ENCODE measurements at regions not wholly inside any gene's neighbourhood (a gene's known extent, or its start where the extent isn't known, plus 50 kb on each side); places are given as distances from the start of the nearest gene placed in this dataset.

- TF ChIP-seq CTCF (IDR thresholded peaks at IDR 0.05) (no peak), POLR2A (IDR thresholded peaks at IDR 0.05) (no peak), EP300 (IDR thresholded peaks at IDR 0.05) (no peak)
Measured at GRCh38 chr1:170340308-170340707, 191.7 kb upstream of the GORAB start.
